DMS 273 (cell line): ENCODE measurements at regions not wholly inside any gene's neighbourhood (a gene's known extent, or its start where the extent isn't known, plus 50 kb on each side); places are given as distances from the start of the nearest gene placed in this dataset.
"Not testable (repeated sequence)": the region's sequence is repeated elsewhere in the genome, so short reads cannot be mapped to it uniquely, and the experiment has no call there.

Experiments used
- DNase-seq: peaks from one replicate; lab custom pipeline; 2025; ENCODE audit not compliant: unreplicated experiment; lab: John Stamatoyannopoulos, UW

DNA sequence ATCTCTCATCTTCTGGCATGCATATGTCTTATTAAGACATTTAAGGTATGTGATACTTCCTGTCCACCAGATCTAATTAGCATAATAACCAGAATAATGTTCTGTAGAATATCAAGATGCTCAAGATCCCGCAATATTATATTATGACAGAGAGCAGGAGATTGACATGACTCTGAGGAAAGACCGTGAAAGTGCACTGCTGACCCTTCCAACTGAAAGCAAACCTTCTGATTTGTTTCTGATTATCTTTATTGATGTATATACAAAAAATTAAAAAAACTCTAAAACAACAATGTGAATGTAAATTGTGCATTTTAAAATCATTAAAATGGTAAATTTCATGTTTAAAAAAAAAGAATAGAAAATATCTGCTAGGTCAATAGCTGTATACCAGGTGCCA lies 184.4 kb upstream of the TMEM45B start:
- DNase-seq: no peak

DNA sequence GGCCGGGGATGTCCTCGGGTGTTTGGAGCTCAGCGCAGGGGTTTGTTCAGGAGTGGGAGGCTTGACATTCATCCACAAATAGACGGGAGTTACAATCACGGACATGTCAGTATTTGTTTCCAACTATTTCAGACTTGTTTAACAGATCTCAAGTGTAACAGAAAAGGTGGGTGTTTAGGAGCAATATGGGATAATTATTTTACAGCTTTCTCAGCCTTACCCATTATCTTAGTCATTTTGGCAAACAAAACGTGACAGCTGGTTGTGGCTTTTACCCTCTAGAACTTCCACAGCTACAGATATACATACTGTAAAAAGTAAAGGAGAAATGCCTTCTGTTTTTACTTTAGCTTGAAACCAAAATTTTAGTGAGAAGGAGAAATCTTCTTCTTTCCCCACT lies 178.7 kb upstream of the TMEM45B start:
- DNase-seq: peak; percentile 50

DNA sequence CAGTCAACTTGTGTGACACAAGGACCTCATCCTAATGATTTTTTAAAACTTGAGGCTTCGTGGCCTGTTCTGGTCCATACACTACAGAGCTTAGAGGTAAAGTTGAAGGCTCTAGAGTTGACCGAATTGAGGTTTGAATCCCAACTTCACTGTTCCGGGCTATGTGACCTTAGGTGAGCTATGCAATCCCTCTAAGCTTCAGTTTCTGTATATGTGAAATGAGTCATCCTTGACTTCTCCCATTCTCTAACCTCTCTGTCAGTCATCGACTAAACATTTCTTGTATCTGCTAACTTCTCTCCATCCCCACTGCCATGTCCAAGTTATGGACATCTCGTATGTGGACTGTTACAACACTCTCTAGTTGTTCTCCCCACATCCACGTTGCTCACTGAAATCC lies 178.2 kb upstream of the TMEM45B start:
- no peak for DNase-seq

DNA sequence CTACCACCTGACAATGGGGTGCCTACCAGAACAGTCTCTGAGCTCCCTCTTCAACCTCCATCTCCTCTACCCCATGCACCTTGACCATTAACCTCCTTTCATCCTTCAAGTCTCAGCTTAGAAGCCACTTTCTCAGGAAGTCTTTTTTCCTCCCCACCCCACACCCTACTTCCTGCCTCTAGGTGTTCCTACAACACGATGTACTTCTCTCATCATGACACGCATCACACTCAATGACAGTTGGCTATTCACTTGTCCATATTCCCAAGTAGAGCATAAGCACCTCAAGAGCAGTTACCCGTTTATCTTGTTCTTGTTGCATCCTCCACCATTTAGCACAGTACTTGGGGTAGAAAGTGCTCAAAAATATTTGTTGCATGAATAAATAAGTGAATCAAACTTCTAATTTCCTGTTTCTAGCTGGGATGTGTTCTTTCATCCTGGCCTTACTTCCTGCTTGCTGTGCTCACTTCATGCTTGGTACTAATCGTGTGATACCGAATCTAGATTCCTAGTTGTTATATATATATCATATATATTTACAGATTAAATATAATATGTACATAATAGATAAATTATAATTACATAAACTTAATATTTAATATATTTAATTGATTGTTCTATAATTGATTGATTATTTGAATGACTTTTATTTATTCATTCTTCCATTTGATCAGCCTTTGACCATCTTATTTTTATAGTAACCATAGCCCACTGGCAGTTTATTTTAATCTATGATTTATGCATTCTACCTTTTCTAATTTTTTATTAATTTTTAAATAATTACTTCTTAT lies 177.5 kb upstream of the TMEM45B start:
- DNase-seq: no peak

DNA sequence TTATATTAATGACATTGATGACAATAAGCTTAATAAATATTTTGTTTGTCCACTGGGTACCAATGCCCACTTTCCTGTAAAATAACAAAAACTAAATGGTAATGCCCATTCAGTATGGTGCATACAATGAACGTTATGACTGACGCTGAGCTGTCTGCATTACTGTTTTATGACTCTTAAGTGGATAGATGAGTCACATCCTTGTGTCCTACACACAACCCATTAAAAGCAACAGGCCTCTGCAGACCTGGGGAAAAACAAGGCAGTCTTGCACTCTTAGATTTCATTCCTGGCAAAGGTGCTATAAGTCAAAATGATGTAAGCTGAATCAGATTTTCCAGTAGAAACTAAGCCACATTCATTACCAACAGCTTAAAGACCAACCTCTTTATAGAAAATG lies 176.3 kb upstream of the TMEM45B start:
- no peak for DNase-seq

DNA sequence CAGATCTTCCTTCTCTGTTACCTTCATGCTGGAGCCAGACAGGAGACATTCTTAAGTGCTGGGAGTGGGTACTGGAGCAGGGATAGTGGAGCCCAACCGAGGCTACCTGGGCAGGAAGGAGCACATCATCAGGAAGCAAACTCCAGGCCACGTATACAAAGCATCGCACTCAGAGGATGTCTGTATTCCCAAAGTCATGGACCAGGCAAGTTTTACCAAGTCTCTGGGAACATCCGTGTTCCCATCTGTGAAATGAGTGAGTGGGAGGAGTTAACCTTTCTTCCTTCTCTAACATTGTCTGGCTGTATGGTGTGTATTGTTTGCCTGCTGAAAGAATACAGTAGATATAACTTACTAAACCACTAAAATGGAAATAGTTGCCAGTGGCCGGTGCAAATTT lies 175.0 kb upstream of the TMEM45B start:
- DNase-seq: no peak

DNA sequence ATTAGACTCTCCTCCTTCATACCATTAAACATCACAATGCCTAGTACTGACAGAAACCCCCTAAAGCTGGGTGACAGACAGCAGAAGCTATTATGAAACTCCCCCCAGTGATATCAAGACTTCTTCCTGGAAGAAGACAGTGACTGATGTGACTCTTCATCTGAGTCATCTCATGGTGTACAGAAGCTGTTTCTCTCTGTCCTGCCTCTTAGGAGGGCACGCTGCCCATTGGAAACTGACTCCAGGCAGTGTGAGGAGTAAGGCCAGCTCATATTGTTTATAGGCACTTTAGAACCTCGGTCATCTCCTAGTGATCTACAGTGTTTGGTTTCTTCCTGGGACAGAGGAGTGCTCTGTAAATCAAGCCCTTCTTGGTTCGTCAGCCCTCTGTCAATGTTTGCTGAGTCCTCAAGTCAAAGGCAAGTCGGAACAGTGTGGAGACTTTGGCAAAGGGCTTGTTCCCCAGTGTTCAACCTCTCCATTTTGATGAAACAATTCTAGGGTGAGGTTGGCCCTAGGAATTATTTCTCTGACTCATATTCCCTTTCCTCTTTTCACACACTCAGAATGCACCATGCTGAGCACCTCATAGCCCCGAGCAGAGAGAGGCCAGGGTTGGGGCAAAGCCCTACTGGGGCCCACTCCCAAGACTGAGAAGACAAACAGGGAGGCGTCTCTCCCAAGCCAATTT lies 172.5 kb upstream of the TMEM45B start:
- DNase-seq: no peak

DNA sequence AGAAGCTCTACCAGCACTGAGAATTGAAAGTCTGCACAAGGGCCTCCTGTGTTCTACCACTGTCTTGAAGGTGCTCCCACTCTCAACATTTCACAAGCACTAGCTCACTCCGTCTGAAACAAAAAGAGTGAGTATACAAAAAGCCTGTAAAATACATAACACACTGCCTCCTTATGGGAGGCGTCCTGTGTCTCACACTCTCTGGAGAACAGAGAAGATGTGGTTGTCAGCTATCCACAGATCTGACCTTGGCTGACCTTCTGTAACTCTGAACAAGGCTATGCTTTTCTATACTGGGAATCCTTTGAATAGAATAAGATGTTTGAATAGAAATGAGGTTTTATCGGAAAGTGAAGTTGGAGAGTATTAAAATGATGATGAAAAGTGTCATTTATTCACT lies 171.3 kb upstream of the TMEM45B start:
- DNase-seq: no peak

DNA sequence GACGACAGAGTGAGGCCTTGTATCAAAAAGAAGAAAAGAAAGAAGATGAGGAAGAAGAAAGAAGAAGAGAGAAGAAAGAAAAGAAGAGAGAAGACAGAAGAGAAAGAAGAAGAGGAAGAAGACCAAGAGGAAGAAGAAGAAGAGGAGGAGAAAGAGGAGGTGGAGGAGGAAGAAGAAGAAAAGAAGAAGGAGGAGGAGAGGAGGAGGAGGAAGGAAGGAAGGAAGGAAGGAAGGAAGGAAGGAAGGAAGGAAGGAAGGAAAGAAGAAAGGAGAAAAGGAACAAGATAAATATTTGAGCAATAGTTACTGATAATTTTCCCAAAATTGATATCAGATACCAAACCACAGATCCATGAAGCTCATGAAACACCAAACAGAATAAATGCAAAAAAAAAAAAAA lies 169.7 kb upstream of the TMEM45B start:
- no peak for DNase-seq

DNA sequence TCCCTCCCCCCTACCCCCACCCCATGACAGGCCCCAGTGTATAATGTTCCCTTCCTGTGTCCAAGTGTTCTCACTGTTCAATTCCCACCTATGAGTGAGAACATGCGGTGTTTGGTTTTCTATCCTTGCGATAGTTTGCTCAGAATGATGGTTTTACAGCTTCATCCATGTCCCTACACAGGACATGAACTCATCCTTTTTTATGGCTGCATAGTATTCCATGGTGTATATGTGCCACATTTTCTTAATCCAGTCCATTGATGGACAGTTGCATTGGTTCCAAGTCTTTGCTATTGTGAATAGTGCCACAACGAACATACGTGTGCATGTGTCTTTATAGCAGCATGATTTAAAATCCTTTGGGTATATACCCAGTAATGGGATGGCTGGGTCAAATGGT lies 165.6 kb upstream of the TMEM45B start:
- not testable (repeated sequence) for DNase-seq

DNA sequence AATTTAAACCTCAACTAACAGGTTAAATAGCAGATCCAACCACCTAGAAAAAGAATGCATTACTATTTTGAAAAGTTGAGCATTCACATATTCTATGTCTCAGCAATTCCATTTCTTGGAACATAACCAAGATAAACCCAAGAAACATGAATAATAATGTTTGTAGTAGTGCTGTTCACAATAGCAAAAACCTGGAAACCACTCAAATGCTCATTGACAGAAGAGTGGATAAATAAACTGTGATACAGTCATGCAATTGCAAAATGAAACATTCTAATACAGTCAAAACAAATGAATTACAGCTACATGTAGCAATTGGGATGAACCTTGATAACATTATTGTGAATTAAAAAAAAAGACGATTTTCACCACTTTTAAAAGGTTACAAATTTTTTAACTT lies 162.8 kb upstream of the TMEM45B start:
- no peak for DNase-seq

DNA sequence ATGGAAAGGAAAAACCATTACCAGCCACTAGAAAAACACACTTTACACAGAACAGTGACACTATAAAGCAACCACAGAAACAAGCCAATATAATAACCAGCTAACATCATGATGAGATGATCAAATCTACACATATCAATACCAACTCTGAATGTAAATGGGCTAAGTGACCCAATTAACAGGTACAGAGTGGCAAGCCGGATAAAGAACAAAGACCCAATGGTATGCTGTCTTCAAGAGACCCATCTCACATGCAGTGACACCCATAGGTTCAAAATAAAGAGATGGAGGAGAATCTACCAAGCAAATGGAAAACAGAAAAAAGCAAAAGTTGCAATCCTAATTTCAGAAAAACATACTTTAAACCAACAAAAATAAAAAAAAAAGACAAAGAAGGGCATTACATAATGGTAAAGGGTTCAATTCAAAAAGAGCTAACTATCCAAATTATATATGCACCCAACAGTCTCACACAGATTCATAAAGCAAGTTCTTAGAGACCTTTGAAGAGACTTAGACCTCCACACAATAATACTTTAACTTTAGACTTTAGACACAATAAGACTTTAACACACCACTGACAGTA lies 160.3 kb upstream of the TMEM45B start:
- no peak for DNase-seq

DNA sequence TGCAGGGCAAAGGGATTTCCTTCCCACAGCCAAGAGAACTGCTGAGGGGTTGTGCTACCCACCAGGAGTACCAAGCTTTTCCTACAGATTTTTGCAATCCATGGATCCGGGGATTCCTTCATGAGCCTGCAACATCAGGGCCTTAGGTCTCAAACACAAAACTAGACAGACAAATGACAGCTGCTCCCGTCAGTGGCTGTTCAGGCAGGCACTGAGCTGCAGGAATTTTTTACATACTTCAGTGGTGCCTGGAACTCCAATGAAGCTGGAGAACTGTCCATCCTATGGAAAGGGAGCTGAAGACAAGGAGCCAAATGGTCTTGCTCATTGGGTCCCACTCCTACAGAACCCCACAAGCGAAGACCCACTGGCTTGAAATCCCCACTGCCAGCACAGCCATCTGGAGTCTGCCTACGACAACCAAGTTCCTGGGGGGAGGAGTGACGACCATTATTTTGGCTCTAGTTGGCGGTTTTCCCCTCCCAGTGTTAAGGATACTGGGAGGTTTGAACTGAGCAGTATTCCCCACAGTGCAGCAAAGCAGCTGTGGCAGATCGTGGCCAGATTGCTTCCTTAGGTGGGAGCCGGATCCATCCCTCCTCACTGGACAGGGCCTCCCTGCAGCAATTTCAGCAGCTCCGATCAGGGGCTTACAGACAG lies 157.7 kb upstream of the TMEM45B start:
- peak; percentile 14 for DNase-seq

DNA sequence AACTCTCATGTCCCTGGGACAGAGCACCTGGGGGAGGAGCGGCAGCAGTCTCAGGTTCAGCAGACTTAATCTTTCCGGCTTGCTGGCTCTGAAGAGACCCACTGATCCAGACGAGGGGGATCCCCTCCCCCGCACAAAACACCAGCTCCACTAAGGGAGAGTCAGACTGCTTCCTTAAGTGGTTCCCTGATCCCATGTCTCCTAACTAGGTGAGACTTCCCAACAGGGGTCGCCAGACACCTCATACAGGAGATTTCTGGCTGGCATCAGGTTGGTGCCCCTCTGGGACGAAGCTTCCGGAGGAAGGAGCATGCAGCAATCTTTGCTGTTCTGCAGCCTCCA lies 157.2 kb upstream of the TMEM45B start:
- no peak for DNase-seq

DNA sequence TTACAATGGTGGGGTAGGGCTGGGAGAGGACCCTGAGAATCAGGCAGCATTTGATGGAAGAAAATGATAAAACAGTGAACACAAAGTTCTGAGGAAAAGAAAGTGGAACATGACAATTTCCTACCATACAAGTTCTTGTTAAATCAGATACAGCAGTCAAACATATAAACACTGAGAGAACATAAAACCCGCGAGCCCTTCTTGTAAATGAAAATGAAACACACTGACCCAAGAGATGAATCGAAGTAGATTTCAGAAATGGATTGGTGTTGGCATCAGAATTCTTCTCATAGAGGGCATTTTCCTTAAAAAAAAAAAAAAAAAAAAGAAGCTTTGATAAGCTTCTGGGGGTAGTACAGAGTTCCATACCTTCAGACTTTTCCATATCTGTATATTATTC lies 134.7 kb upstream of the TMEM45B start:
- no peak for DNase-seq

DNA sequence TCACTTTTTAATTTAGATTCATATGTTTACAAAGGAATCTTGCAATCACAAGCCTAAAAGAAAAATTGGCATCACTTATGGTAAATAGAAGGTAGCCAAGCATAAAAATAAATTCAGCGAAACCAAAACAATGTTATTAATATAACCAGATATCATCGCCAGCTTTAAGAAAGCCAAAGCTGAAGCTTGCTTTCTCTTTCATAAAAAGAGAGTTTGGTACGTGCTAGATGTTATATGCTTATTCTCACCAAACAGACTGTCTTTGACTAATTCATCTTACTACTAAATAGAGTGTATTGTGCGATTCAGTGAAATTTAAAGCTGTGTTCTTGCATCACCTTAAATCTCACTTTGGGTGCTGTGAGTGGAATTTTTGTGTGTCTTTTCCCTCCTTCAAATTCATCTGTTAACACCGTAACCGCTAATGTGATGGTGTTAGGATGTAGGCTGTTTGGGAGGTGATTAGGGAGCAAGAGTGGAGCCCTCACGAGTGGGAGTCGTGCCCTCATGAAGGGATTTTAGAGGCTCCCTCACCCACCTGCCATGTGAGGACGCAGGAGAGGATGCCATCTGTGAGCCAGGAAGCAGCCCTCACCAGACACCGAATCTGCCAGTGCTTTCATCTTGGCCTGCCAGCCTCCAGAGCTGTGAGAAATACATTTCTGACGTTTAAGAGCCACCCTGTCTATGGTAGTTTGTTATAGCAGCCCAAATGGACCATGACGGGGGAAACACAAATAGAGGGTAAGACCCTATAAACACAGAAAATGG lies 134.1 kb upstream of the TMEM45B start:
- no peak for DNase-seq

DNA sequence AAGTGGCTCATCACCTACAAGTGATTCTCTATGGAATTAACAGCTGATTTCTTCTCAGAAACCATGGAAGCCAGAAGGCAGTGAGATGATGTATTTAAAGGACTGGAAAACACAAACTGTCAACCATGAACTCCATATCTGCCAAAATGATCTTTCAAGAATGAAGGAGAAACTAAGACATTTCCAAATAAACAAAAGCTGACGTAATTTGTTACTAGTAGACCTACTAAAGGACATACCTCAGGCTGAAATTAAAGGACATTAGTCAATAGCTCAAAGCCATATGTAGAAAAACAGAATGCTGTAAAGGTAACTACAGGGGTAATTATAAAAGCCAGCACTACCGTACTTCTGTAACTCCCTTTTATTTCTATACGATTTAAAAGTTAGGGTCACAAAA lies 129.4 kb upstream of the TMEM45B start:
- no peak for DNase-seq

DNA sequence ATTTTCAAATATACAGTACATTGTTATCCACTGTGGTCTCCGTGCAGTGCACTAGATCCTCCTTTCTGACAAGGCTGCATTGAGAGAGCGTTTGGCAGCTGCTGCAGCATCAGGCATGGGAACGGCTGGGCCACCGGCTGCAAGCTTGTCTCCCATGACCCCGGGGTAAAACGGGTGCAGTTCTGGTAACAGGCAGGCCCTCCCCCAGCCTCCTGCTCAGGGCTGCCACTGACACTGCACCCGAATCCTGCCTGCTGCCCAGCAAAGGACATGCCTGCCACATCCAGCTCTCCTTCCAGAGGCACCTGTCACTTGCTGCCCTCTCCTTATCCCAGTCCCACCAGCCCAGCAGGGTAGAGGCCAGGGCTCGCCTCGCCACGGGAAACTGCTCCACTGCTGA lies 124.5 kb upstream of the TMEM45B start:
- DNase-seq: no peak

DNA sequence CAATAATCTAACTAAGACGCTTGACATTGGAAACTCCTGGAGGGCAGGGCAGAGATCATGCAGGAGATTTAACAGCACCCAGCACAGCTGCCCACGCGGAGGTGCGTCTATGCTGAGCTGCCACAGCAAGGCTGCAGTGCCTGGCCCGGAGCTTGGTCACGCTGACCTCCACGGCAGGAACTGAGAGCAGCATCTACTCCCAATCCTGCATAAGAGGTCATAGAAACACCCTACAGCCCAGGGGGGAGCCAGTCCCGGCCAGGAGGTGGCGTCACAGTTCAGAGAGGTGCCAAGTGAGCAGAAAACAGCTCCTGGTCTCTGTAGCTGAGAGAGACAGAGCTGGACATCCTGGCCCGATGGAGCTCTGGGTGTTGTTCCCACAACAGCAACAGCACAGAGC lies 121.1 kb upstream of the TMEM45B start:
- peak; percentile 26 for DNase-seq

DNA sequence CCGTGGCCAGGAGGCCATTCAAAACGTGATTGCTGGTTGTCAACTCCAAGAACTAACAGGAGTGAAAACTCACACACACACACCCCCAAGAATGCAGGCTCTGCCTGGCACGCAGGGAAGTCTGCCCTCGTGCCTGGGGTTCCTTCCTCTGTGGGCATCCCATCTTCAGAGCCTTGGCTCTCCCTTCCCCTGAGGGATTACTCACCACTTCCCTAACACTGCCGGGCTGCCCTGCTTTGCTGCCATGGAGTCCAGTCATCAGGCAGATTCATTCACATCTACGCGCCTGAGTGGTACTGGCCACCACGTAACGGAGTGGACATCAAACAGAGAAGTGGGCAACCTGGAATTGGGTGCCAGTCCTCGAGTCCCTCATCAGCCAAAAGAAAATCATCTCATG lies 120.7 kb upstream of the TMEM45B start:
- no peak for DNase-seq

DNA sequence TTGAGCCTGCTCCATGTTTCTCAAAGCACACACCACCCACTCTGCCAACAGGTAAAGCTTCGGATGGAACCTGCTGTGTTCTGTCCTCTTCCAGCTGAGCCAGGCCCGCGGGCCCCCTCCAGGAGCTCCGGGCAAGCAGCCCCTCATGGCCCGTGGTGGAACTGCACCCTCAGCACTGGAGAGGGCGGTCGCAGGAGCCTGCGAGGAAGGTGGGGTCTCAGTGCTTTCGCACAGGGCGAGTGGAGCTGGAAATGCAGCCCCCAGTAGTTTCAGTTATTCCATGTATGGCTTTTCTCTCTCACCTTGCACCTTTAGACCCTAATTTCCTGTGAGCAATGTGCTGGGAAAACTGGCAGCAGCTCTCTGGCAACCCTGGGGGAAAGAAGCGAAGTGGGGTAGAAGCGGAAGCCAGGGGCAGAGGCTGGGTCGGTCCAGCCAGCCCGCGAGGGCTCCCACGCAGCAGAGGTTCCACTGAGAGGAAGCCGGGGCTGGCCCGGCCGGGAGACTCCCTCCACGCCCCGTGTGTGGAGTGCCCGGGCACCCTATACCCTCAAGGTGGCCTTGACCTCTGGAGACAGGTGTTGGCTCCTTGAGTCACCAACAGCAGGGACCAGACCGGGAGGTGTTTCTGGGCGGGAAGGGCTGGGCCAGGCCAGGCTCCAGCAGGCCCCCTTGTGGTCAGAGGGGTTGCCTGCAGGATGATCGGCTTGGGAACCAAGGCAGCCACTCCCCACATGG lies 119.9 kb upstream of the TMEM45B start:
- peak; percentile 72 for DNase-seq
